ENCODE measurements at regions not wholly inside any gene's neighbourhood (a gene's known extent, or its start where the extent isn't known, plus 50 kb on each side); places are given as distances from the start of the nearest gene placed in this dataset.

- ATAC-seq (no peak), DNase-seq (no peak)
- no peak overlapping the region for H3K4me3 ChIP-seq (ENCODE audit: low read length)
- H3K4me1 ChIP-seq (ENCODE audit: control insufficient read depth, insufficient read depth, low read length), result no peaks in the 10 kb centered on the region
- WGBS, result 82% methylated on average over 23 of the region's 23 CpGs
- peaks cover 2% of the 10 kb centered on the region for H3K9me3 ChIP-seq (ENCODE audit: control insufficient read depth, low read length)
- H3K27ac ChIP-seq (ENCODE audit: low read length), result no peak overlapping the region
- intact Hi-C loops (cut with DNase I), result no loop called here
- H3K27me3 ChIP-seq (ENCODE audit: control insufficient read depth, insufficient read depth), result no peaks in the 10 kb centered on the region
Observed at GRCh38 chr5:2260211-2261003, 377.7 kb upstream of the IRX4 start.

- no peak overlapping the region for H3K4me3 ChIP-seq (ENCODE audit: low read length)
- H3K9me3 ChIP-seq (ENCODE audit: control insufficient read depth, low read length), result peaks cover 2% of the 10 kb centered on the region
- no peak overlapping the region for H3K27ac ChIP-seq (ENCODE audit: low read length)
- intact Hi-C loops (cut with DNase I), result no loop called here
- 69% methylated on average over 7 of the region's 7 CpGs for WGBS
- no peak for ATAC-seq
- H3K4me1 ChIP-seq (ENCODE audit: control insufficient read depth, insufficient read depth, low read length), result no peaks in the 10 kb centered on the region
- H3K27me3 ChIP-seq (ENCODE audit: control insufficient read depth, insufficient read depth), result no peaks in the 10 kb centered on the region
- no peak for DNase-seq
Observed at GRCh38 chr5:2259494-2260107, 376.9 kb upstream of the IRX4 start.

GRCh38 chr5:2258861-2259260, 376.1 kb upstream of the IRX4 start:
- 84% methylated on average over 8 of the region's 8 CpGs for WGBS
- Histone ChIP-seq H3K9me3 (ENCODE audit: control insufficient read depth, low read length) (peaks cover 2% of the 10 kb centered on the region), H3K4me3 (ENCODE audit: low read length) (no peak overlapping the region), H3K27me3 (ENCODE audit: control insufficient read depth, insufficient read depth) (no peaks in the 10 kb centered on the region), H3K4me1 (ENCODE audit: control insufficient read depth, insufficient read depth, low read length) (no peaks in the 10 kb centered on the region), H3K27ac (ENCODE audit: low read length) (no peak overlapping the region)
- ATAC-seq (no peak), DNase-seq (no peak)
- intact Hi-C loops (cut with DNase I), result no loop called here

- intact Hi-C loops (cut with DNase I), result no loop called here
- Histone ChIP-seq H3K4me3 (ENCODE audit: low read length) (no peak overlapping the region), H3K27me3 (ENCODE audit: control insufficient read depth, insufficient read depth) (no peaks in the 10 kb centered on the region), H3K27ac (ENCODE audit: low read length) (no peak overlapping the region), H3K4me1 (ENCODE audit: control insufficient read depth, insufficient read depth, low read length) (no peaks in the 10 kb centered on the region), H3K9me3 (ENCODE audit: control insufficient read depth, low read length) (no peaks in the 10 kb centered on the region)
- 78% methylated on average over 20 of the region's 20 CpGs for WGBS
- ATAC-seq (no peak), DNase-seq (no peak)
Observed at GRCh38 chr5:2257326-2258244, 374.9 kb upstream of the IRX4 start.

GRCh38 chr5:2256691-2257280, 374.1 kb upstream of the IRX4 start:
- Histone ChIP-seq H3K27me3 (ENCODE audit: control insufficient read depth, insufficient read depth) (no peaks in the 10 kb centered on the region), H3K4me1 (ENCODE audit: control insufficient read depth, insufficient read depth, low read length) (no peaks in the 10 kb centered on the region), H3K27ac (ENCODE audit: low read length) (no peak overlapping the region), H3K9me3 (ENCODE audit: control insufficient read depth, low read length) (no peaks in the 10 kb centered on the region), H3K4me3 (ENCODE audit: low read length) (no peak overlapping the region)
- ATAC-seq (no peak), DNase-seq (no peak)
- WGBS, result 78% methylated on average over 15 of the region's 15 CpGs
- intact Hi-C loops (cut with DNase I), result no loop called here

- whole genome bisulfite sequencing, result 85% methylated on average over 14 of the region's 14 CpGs
- intact Hi-C loops (cut with DNase I), result no loop called here
- no peak for DNase-seq
- Histone ChIP-seq H3K4me1 (ENCODE audit: control insufficient read depth, insufficient read depth, low read length) (no peaks in the 10 kb centered on the region), H3K4me3 (ENCODE audit: low read length) (no peak overlapping the region), H3K27me3 (ENCODE audit: control insufficient read depth, insufficient read depth) (no peaks in the 10 kb centered on the region), H3K9me3 (ENCODE audit: control insufficient read depth, low read length) (no peaks in the 10 kb centered on the region), H3K27ac (ENCODE audit: low read length) (no peak overlapping the region)
- no peak for ATAC-seq
Observed at GRCh38 chr5:2255915-2256690, 373.4 kb upstream of the IRX4 start.

- no peak for DNase-seq
- ATAC-seq, result no peak
- no peaks in the 10 kb centered on the region for H3K9me3 ChIP-seq (ENCODE audit: control insufficient read depth, low read length)
- no peak overlapping the region for H3K4me3 ChIP-seq (ENCODE audit: low read length)
- 77% methylated on average over 22 of the region's 22 CpGs for WGBS
- no peaks in the 10 kb centered on the region for H3K27me3 ChIP-seq (ENCODE audit: control insufficient read depth, insufficient read depth)
- intact Hi-C loops (cut with DNase I), result no loop called here
- no peak overlapping the region for H3K27ac ChIP-seq (ENCODE audit: low read length)
- H3K4me1 ChIP-seq (ENCODE audit: control insufficient read depth, insufficient read depth, low read length), result no peaks in the 10 kb centered on the region
Observed at GRCh38 chr5:2254880-2255750, 372.4 kb upstream of the IRX4 start.

- no peak for ATAC-seq
- no peaks in the 10 kb centered on the region for H3K4me1 ChIP-seq (ENCODE audit: control insufficient read depth, insufficient read depth, low read length)
- no peaks in the 10 kb centered on the region for H3K9me3 ChIP-seq (ENCODE audit: control insufficient read depth, low read length)
- no peak for DNase-seq
- no peak overlapping the region for H3K27ac ChIP-seq (ENCODE audit: low read length)
- no peaks in the 10 kb centered on the region for H3K27me3 ChIP-seq (ENCODE audit: control insufficient read depth, insufficient read depth)
- intact Hi-C loops (cut with DNase I), result no loop called here
- 46% methylated on average over 3 of the region's 3 CpGs for WGBS
- H3K4me3 ChIP-seq (ENCODE audit: low read length), result no peak overlapping the region
Observed at GRCh38 chr5:2254406-2254805, 371.7 kb upstream of the IRX4 start.

- intact Hi-C loops (cut with DNase I), result no loop called here
- WGBS, result 83% methylated on average over 19 of the region's 19 CpGs
- ATAC-seq (no peak), DNase-seq (no peak)
- Histone ChIP-seq H3K9me3 (ENCODE audit: control insufficient read depth, low read length) (no peaks in the 10 kb centered on the region), H3K4me3 (ENCODE audit: low read length) (no peak overlapping the region), H3K27me3 (ENCODE audit: control insufficient read depth, insufficient read depth) (no peaks in the 10 kb centered on the region), H3K27ac (ENCODE audit: low read length) (no peak overlapping the region), H3K4me1 (ENCODE audit: control insufficient read depth, insufficient read depth, low read length) (no peaks in the 10 kb centered on the region)
Observed at GRCh38 chr5:2253040-2253975, 370.6 kb upstream of the IRX4 start.

Data from right cardiac atrium (tissue), 5 donors.